ENCODE measurements at regions not wholly inside any gene's neighbourhood (a gene's known extent, or its start where the extent isn't known, plus 50 kb on each side); places are given as distances from the start of the nearest gene placed in this dataset.

- Histone ChIP-seq H3K27ac (ENCODE audit: extremely low read length, insufficient read depth, low read length) (no peak overlapping the region), H3K79me2 (ENCODE audit: insufficient read depth, low read length) (no peaks in the 10 kb centered on the region), H3K4me1 (ENCODE audit: insufficient read depth, low read length) (no peaks in the 10 kb centered on the region), H3K27me3 (ENCODE audit: control insufficient read depth in 1 of 2, insufficient read depth in 2 of 2, low read length in 2 of 2) (no peaks in the 10 kb centered on the region), H3K4me3 (replicated peaks in 1 of 3; ENCODE audit: insufficient read depth in 1 of 3, low read depth in 2 of 3, low read length in 3 of 3) (no peak overlapping the region), H3K9me3 (ENCODE audit: low read length) (no peaks in the 10 kb centered on the region), H3K9ac (ENCODE audit: insufficient read depth, low read depth, low read length) (no peak overlapping the region), H4K20me1 (ENCODE audit: insufficient read depth, low read length) (no peaks in the 10 kb centered on the region), H3K36me3 (replicated peaks in 1 of 2; ENCODE audit: control insufficient read depth in 1 of 2, insufficient read depth in 2 of 2, low read length in 2 of 2) (no peaks in the 10 kb centered on the region), H2AFZ (ENCODE audit: low read length) (no peak overlapping the region), H3K4me2 (ENCODE audit: low read depth, low read length) (no peak overlapping the region)
- FAIRE-seq, result no peak
- intact Hi-C loops (cut with micrococcal nuclease; ENCODE audit: unreplicated experiment), result no loop called here
- CTCF ChIA-PET (ENCODE audit: low intra/inter-chr PET ratio, low total read pairs), result no interaction called here
- ATAC-seq, result no peak
- WGBS (ENCODE audit: low lambda C conversion rate), result 16% methylated on average over 6 of the region's 6 CpGs
- POLR2A ChIA-PET, result no interaction called here
- no TSS peak for BruUV-seq (replicated peaks)
- TF ChIP-seq RFX5 (IDR thresholded peaks at IDR 0.05; ENCODE audit: low read depth, low read length) (no peak), PCBP2 (optimal IDR thresholded peaks at IDR 0.05; ENCODE audit: low read depth, low read length, poor library complexity, severe bottlenecking) (no peak), CAMTA2 (CRISPR knock-in tag; IDR thresholded peaks at IDR 0.05; ENCODE audit: borderline replicate concordance) (no peak), YEATS4 (CRISPR knock-in tag; IDR thresholded peaks at IDR 0.05; ENCODE audit: borderline replicate concordance) (no peak), KAT8 (CRISPR knock-in tag; IDR thresholded peaks at IDR 0.05) (no peak), HNRNPUL1 (IDR thresholded peaks at IDR 0.05; ENCODE audit: low read depth, low read length) (no peak), MATR3 (CRISPR knock-in tag; IDR thresholded peaks at IDR 0.05) (no peak), YEATS2 (CRISPR knock-in tag; IDR thresholded peaks at IDR 0.05; ENCODE audit: borderline replicate concordance) (no peak), TAF1 (CRISPR knock-in tag; IDR thresholded peaks at IDR 0.05) (no peak), SETDB1 (CRISPR knock-in tag; IDR thresholded peaks at IDR 0.05; ENCODE audit: borderline replicate concordance) (no peak), ZBED4 (CRISPR knock-in tag; IDR thresholded peaks at IDR 0.05; ENCODE audit: borderline replicate concordance) (no peak), ZNF253 (CRISPR knock-in tag; IDR thresholded peaks at IDR 0.05; ENCODE audit: borderline replicate concordance) (no peak)
- TF ChIP-seq, protein P1, sequence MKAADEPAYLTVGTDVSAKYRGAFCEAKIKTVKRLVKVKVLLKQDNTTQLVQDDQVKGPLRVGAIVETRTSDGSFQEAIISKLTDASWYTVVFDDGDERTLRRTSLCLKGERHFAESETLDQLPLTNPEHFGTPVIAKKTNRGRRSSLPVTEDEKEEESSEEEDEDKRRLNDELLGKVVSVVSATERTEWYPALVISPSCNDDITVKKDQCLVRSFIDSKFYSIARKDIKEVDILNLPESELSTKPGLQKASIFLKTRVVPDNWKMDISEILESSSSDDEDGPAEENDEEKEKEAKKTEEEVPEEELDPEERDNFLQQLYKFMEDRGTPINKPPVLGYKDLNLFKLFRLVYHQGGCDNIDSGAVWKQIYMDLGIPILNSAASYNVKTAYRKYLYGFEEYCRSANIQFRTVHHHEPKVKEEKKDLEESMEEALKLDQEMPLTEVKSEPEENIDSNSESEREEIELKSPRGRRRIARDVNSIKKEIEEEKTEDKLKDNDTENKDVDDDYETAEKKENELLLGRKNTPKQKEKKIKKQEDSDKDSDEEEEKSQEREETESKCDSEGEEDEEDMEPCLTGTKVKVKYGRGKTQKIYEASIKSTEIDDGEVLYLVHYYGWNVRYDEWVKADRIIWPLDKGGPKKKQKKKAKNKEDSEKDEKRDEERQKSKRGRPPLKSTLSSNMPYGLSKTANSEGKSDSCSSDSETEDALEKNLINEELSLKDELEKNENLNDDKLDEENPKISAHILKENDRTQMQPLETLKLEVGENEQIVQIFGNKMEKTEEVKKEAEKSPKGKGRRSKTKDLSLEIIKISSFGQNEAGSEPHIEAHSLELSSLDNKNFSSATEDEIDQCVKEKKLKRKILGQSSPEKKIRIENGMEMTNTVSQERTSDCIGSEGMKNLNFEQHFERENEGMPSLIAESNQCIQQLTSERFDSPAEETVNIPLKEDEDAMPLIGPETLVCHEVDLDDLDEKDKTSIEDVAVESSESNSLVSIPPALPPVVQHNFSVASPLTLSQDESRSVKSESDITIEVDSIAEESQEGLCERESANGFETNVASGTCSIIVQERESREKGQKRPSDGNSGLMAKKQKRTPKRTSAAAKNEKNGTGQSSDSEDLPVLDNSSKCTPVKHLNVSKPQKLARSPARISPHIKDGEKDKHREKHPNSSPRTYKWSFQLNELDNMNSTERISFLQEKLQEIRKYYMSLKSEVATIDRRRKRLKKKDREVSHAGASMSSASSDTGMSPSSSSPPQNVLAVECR (CRISPR knock-in tag; IDR thresholded peaks at IDR 0.05; ENCODE audit: borderline replicate concordance), result no peak
- TF ChIP-seq, protein P2, sequence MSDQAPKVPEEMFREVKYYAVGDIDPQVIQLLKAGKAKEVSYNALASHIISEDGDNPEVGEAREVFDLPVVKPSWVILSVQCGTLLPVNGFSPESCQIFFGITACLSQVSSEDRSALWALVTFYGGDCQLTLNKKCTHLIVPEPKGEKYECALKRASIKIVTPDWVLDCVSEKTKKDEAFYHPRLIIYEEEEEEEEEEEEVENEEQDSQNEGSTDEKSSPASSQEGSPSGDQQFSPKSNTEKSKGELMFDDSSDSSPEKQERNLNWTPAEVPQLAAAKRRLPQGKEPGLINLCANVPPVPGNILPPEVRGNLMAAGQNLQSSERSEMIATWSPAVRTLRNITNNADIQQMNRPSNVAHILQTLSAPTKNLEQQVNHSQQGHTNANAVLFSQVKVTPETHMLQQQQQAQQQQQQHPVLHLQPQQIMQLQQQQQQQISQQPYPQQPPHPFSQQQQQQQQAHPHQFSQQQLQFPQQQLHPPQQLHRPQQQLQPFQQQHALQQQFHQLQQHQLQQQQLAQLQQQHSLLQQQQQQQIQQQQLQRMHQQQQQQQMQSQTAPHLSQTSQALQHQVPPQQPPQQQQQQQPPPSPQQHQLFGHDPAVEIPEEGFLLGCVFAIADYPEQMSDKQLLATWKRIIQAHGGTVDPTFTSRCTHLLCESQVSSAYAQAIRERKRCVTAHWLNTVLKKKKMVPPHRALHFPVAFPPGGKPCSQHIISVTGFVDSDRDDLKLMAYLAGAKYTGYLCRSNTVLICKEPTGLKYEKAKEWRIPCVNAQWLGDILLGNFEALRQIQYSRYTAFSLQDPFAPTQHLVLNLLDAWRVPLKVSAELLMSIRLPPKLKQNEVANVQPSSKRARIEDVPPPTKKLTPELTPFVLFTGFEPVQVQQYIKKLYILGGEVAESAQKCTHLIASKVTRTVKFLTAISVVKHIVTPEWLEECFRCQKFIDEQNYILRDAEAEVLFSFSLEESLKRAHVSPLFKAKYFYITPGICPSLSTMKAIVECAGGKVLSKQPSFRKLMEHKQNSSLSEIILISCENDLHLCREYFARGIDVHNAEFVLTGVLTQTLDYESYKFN (CRISPR knock-in tag; conservative IDR thresholded peaks at IDR 0.05), result no peak
- in situ Hi-C loops (cut with HindIII; ENCODE audit: extremely low pct_ligation_motif_present, low pct_unique_long_range_greater_than_20kb), result no loop called here
- DNase-seq (ENCODE audit: low spot score), result no peak
These were observed 286.5 kb upstream of the SLC14A2 start for GRCh38 chr18:45328811-45329210.
